H9 (cell line): ENCODE measurements at regions not wholly inside any gene's neighbourhood (a gene's known extent, or its start where the extent isn't known, plus 50 kb on each side); places are given as distances from the start of the nearest gene placed in this dataset.
A peak's percentile ranks its signal among the peaks of the same experiment; 100 is the strongest.

Source experiments
- DNase-seq: peaks from one replicate; pipeline ENCODE4 v3.0.0-alpha.2; 2017
- H2AFZ ChIP-seq: one replicate; pipeline ENCODE4 v1.6.1; 2013; ENCODE audit warnings: mild to moderate bottlenecking, low read length, control low read depth, moderate library complexity
- H2AK5ac ChIP-seq: 2 replicates; pipeline ENCODE4 v1.6.1; 2013; ENCODE audit warnings: low read length, control low read depth, mixed read lengths; ENCODE audit not compliant: insufficient read length
- H2BK120ac ChIP-seq: one replicate; pipeline ENCODE4 v1.6.1; 2013; ENCODE audit warnings: low read depth, mild to moderate bottlenecking, low read length, control low read depth, inconsistent platforms; ENCODE audit not compliant: poor library complexity, severe bottlenecking
- H2BK12ac ChIP-seq: 2 replicates; pipeline ENCODE4 v1.6.1; 2013; ENCODE audit warnings: low read length, control low read depth, mixed read lengths, low read depth; ENCODE audit not compliant: insufficient read length
- H2BK15ac ChIP-seq: 2 replicates; pipeline ENCODE4 v1.6.1; 2013; ENCODE audit warnings: low read depth, low read length, control low read depth
- H2BK20ac ChIP-seq: one replicate; pipeline ENCODE4 v1.6.1; 2013; ENCODE audit warnings: low read depth, mild to moderate bottlenecking, low read length, control low read depth, inconsistent platforms; ENCODE audit not compliant: poor library complexity, severe bottlenecking
- H2BK5ac ChIP-seq: 2 replicates; pipeline ENCODE4 v1.6.1; 2013; ENCODE audit warnings: low read length, control low read depth, mixed read lengths; ENCODE audit not compliant: insufficient read length
- H3K14ac ChIP-seq: 2 replicates; pipeline ENCODE4 v1.6.1; 2013; ENCODE audit warnings: low read length, control low read depth; ENCODE audit not compliant: insufficient read depth
- H3K18ac ChIP-seq: 2 replicates; pipeline ENCODE4 v1.6.1; 2013; ENCODE audit warnings: low read depth, mild to moderate bottlenecking, mixed read lengths, low read length, control low read depth; ENCODE audit not compliant: insufficient read length
- H3K23ac ChIP-seq: 2 replicates; pipeline ENCODE4 v1.6.1; 2013; ENCODE audit warnings: low read length, control low read depth, mixed read lengths, low read depth; ENCODE audit not compliant: insufficient read length
- H3K23me2 ChIP-seq: 2 replicates; pipeline ENCODE4 v1.6.1; 2013; ENCODE audit warnings: low read depth, mild to moderate bottlenecking, mixed read lengths, low read length, control low read depth; ENCODE audit not compliant: insufficient read length, poor library complexity, severe bottlenecking
- H3K27ac ChIP-seq: 2 replicates; pipeline ENCODE4 v1.5.1; 2013; ENCODE audit warnings: low read length, control low read depth, mixed read lengths, low read depth; ENCODE audit not compliant: insufficient read length
- H3K27me3 ChIP-seq: 2 replicates; pipeline ENCODE4 v1.6.1; 2013; ENCODE audit warnings: low read length, control low read depth, inconsistent platforms; ENCODE audit not compliant: insufficient read depth
- H3K4ac ChIP-seq: 2 replicates; pipeline ENCODE4 v1.6.1; 2013; ENCODE audit warnings: low read depth, mild to moderate bottlenecking, control low read depth, inconsistent platforms, low read length, moderate library complexity
- H3K4me1 ChIP-seq: 2 replicates; pipeline ENCODE4 v1.6.1; 2013; ENCODE audit warnings: low read length, control low read depth, inconsistent platforms; ENCODE audit not compliant: insufficient read depth
- H3K4me2 ChIP-seq: 2 replicates; pipeline ENCODE4 v1.6.1; 2013; ENCODE audit warnings: low read length, control low read depth, mixed read lengths; ENCODE audit not compliant: insufficient read length, insufficient read depth
- H3K56ac ChIP-seq: 2 replicates; pipeline ENCODE4 v1.6.1; 2013; ENCODE audit warnings: low read depth, mild to moderate bottlenecking, mixed read lengths, low read length, control low read depth; ENCODE audit not compliant: insufficient read length
- H3K79me1 ChIP-seq: 2 replicates; pipeline ENCODE4 v1.6.1; 2013; ENCODE audit warnings: low read depth, mild to moderate bottlenecking, moderate library complexity, low read length, control low read depth, inconsistent platforms; ENCODE audit not compliant: insufficient read depth, poor library complexity, severe bottlenecking
- H3K79me2 ChIP-seq: 2 replicates; pipeline ENCODE4 v1.6.1; 2013; ENCODE audit warnings: low read length, control low read depth, inconsistent platforms; ENCODE audit not compliant: insufficient read depth
- H3K9ac ChIP-seq: 2 replicates; pipeline ENCODE4 v1.6.1; 2013; ENCODE audit warnings: low read length, control low read depth, mixed read lengths; ENCODE audit not compliant: insufficient read length; ENCODE audit errors: extremely low read depth
- H3K9me3 ChIP-seq: one replicate; pipeline ENCODE4 v1.6.1; 2013; ENCODE audit warnings: low read depth, low read length, inconsistent platforms; ENCODE audit not compliant: control insufficient read depth
- H3T11ph ChIP-seq: one replicate; pipeline ENCODE4 v1.6.1; 2013; ENCODE audit warnings: mild to moderate bottlenecking, low read length, control low read depth, inconsistent platforms
- H4K20me1 ChIP-seq: one replicate; pipeline ENCODE4 v1.6.1; 2013; ENCODE audit not compliant: control insufficient read depth, insufficient read length, insufficient read depth
- H4K5ac ChIP-seq: 2 replicates; pipeline ENCODE4 v1.6.1; 2013; ENCODE audit warnings: low read depth, mild to moderate bottlenecking, mixed read lengths, low read length, control low read depth; ENCODE audit not compliant: insufficient read length
- H4K8ac ChIP-seq: replicated peaks from 2 replicates; pipeline ENCODE4 v1.6.1; 2013; ENCODE audit warnings: low read length, control low read depth, mixed read lengths, low read depth; ENCODE audit not compliant: insufficient read length
- H4K91ac ChIP-seq: 2 replicates; pipeline ENCODE4 v1.6.1; 2013; ENCODE audit warnings: low read depth, mild to moderate bottlenecking, moderate library complexity, mixed read lengths, low read length, control low read depth; ENCODE audit not compliant: insufficient read length
- H3K27ac Mint-ChIP-seq, 3 experiments: 2 replicates in 2 of 3; 3 replicates in 1 of 3; pipeline ENCODE4 v1.8.0; 2020 to 2021; ENCODE audit warnings: mixed read lengths in 3 of 3, mild to moderate bottlenecking in 1 of 3, moderate library complexity in 1 of 3
- H3K27me3 Mint-ChIP-seq: 2 replicates; pipeline ENCODE4 v1.8.0; 2021; ENCODE audit warnings: low read depth, mild to moderate bottlenecking, moderate library complexity, mixed read lengths
- H3K36me3 Mint-ChIP-seq, 3 experiments: 2 replicates in 2 of 3; 3 replicates in 1 of 3; pipeline ENCODE4 v1.8.0; 2020 to 2021; ENCODE audit warnings: low read depth in 3 of 3, mixed read lengths in 3 of 3; ENCODE audit not compliant: insufficient read depth in 1 of 3
- H3K4me1 Mint-ChIP-seq, 2 experiments: 2 replicates each; pipeline ENCODE4 v1.8.0; 2020; ENCODE audit warnings: mixed read lengths in 2 of 2
- H3K4me3 Mint-ChIP-seq, 2 experiments: 2 replicates in 1 of 2; 3 replicates in 1 of 2; pipeline ENCODE4 v1.8.0; 2020 to 2021; ENCODE audit warnings: mild to moderate bottlenecking in 2 of 2, mixed read lengths in 2 of 2, moderate library complexity in 1 of 2
- H3K9me3 Mint-ChIP-seq, 2 experiments: 2 replicates in 1 of 2; 3 replicates in 1 of 2; pipeline ENCODE4 v1.8.0; 2020; ENCODE audit warnings: mild to moderate bottlenecking in 2 of 2, mixed read lengths in 2 of 2, moderate library complexity in 1 of 2
- CTCF ChIP-seq: fragments of 200-600 bp; sonication (generic); conservative IDR thresholded peaks from 3 replicates; pipeline ENCODE4 v1.8.0; 2021; ENCODE audit warnings: antibody characterized with exemption, mild to moderate bottlenecking
- WGBS: extraction: QIAGEN DNeasy Blood & Tissue Kit; methylation state at CpG from one replicate; pipeline ENCODE4 v1.1.7; 2013; ENCODE audit warnings: missing lambda C conversion rate, low lambda C conversion rate, mixed read lengths; ENCODE audit not compliant: insufficient read length; ENCODE audit errors: extremely low coverage; 5-methylcytosine and 5-hydroxymethylcytosine counted together

GRCh38 chr6:4640139-4640538 is 136.1 kb upstream of the CDYL start:
- Histone ChIP-seq H3K79me1 (no peaks in the 10 kb centered on the region), H3K23me2 (no peaks in the 10 kb centered on the region), H3T11ph (no peak overlapping the region), H3K14ac (no peak overlapping the region), H3K4me2 (no peak overlapping the region), H2BK15ac (no peak overlapping the region), H4K8ac (no peak overlapping the region), H3K79me2 (no peaks in the 10 kb centered on the region), H3K9ac (peak overlapping the region; percentile 5), H3K56ac (no peak overlapping the region), H3K18ac (no peak overlapping the region), H4K91ac (no peak overlapping the region), H2AK5ac (no peak overlapping the region), H2BK5ac (no peak overlapping the region), H3K4me1 (no peaks in the 10 kb centered on the region; the same call in none of the 2 replicates), H2BK20ac (no peak overlapping the region), H3K23ac (no peak overlapping the region), H3K4ac (no peak overlapping the region), H3K9me3 (no peaks in the 10 kb centered on the region), H2BK12ac (no peak overlapping the region), H4K20me1 (peaks cover 2% of the 10 kb centered on the region), H2AFZ (no peak overlapping the region), H3K27me3 (no peaks in the 10 kb centered on the region), H4K5ac (no peak overlapping the region), H3K27ac (no peak overlapping the region), H2BK120ac (no peak overlapping the region)
- Mint-ChIP-seq H3K27ac (no peak overlapping the region), H3K27me3 (peaks cover 8% of the 10 kb centered on the region), H3K36me3 (peaks cover 0 to 4% (median 0%) of the 10 kb centered on the region in 3 experiments; a peak in 2 of 7 replicates), H3K4me1 (peaks cover 9 to 11% of the 10 kb centered on the region in 2 experiments), H3K9me3 (peaks cover 2 to 3% of the 10 kb centered on the region in 2 experiments; a peak in 3 of 5 replicates), H3K4me3 (no peak overlapping the region)
- WGBS: no CpG with 5 or more reads among the region's 4 CpGs
- DNase-seq: no peak
- TF ChIP-seq CTCF: no peak
